RWPE2 (cell line): ENCODE measurements at regions not wholly inside any gene's neighbourhood (a gene's known extent, or its start where the extent isn't known, plus 50 kb on each side); places are given as distances from the start of the nearest gene placed in this dataset.

Experiments
- ATAC-seq: fragments of 200-7000 bp; cut with Tn5 transposase; 3 replicates; pipeline ENCODE4 v1.9.1; 2021; ENCODE audit warnings: low read depth
- DNase-seq: peaks from one replicate; pipeline ENCODE4 v3.0.0-alpha.2; 2020; ENCODE audit warnings: low spot score
- H3K27ac ChIP-seq: fragments of 450-650 bp; 2 replicates; pipeline ENCODE4 v1.5.1; 2017; ENCODE audit warnings: mild to moderate bottlenecking; ENCODE audit not compliant: poor library complexity, severe bottlenecking
- H3K27me3 ChIP-seq: fragments of 250-450 bp; sonication (Bioruptor Pico); 2 replicates; pipeline ENCODE4 v1.5.1; 2021; ENCODE audit warnings: mild to moderate bottlenecking, moderate library complexity; ENCODE audit not compliant: insufficient read depth, poor library complexity, severe bottlenecking
- H3K36me3 ChIP-seq: fragments of 250-450 bp; sonication (Bioruptor Pico); 2 replicates; pipeline ENCODE4 v1.5.1; 2020; ENCODE audit warnings: low read depth, mild to moderate bottlenecking, moderate library complexity
- H3K4me1 ChIP-seq: fragments of 250-450 bp; sonication (Bioruptor Pico); 2 replicates; pipeline ENCODE4 v1.5.1; 2021; ENCODE audit warnings: mild to moderate bottlenecking, moderate library complexity; ENCODE audit not compliant: insufficient read depth, poor library complexity, severe bottlenecking
- H3K4me3 ChIP-seq: fragments of 250-450 bp; sonication (Bioruptor Pico); 2 replicates; pipeline ENCODE4 v1.5.1; 2021; ENCODE audit warnings: mild to moderate bottlenecking, moderate library complexity; ENCODE audit not compliant: severe bottlenecking
- H3K9me3 ChIP-seq: fragments of 250-450 bp; sonication (Bioruptor Pico); 2 replicates; pipeline ENCODE4 v1.5.1; 2021; ENCODE audit warnings: mild to moderate bottlenecking, moderate library complexity; ENCODE audit not compliant: severe bottlenecking
- CTCF ChIP-seq: fragments of 450-650 bp; IDR thresholded peaks from one replicate; pipeline ENCODE4 v1.5.1; 2017; ENCODE audit warnings: mild to moderate bottlenecking, moderate library complexity; ENCODE audit not compliant: poor library complexity, severe bottlenecking

GRCh38 chr17:37825851-37826250, 81.0 kb upstream of the HNF1B start:
- no peaks in the 10 kb centered on the region for H3K36me3 ChIP-seq
- H3K4me1 ChIP-seq, result peaks cover 13% of the 10 kb centered on the region
- H3K4me3 ChIP-seq, result no peak overlapping the region
- no peak overlapping the region for H3K27ac ChIP-seq
- ATAC-seq (no peak), DNase-seq (no peak)
- TF ChIP-seq CTCF, result no peak
- no peaks in the 10 kb centered on the region for H3K27me3 ChIP-seq
- no peaks in the 10 kb centered on the region for H3K9me3 ChIP-seq

- H3K27ac ChIP-seq, result peak overlapping the region; percentile 64
- no peak for TF ChIP-seq CTCF
- no peak overlapping the region for H3K4me3 ChIP-seq
- ATAC-seq (peak; percentile 99), DNase-seq (peak; percentile 76)
- peaks cover 13% of the 10 kb centered on the region for H3K4me1 ChIP-seq
- no peaks in the 10 kb centered on the region for H3K27me3 ChIP-seq
- no peaks in the 10 kb centered on the region for H3K36me3 ChIP-seq
- H3K9me3 ChIP-seq, result no peaks in the 10 kb centered on the region
Measured at GRCh38 chr17:37824534-37825485, 80.0 kb upstream of the HNF1B start.

GRCh38 chr17:37823996-37824395, 79.1 kb upstream of the HNF1B start:
- Histone ChIP-seq H3K36me3 (no peaks in the 10 kb centered on the region), H3K27me3 (no peaks in the 10 kb centered on the region), H3K4me3 (no peak overlapping the region), H3K9me3 (no peaks in the 10 kb centered on the region), H3K27ac (peak overlapping the region; percentile 64), H3K4me1 (peaks cover 13% of the 10 kb centered on the region)
- ATAC-seq (no peak), DNase-seq (no peak)
- TF ChIP-seq CTCF, result no peak

GRCh38 chr17:37820995-37821713, 76.3 kb upstream of the HNF1B start:
- H3K27ac ChIP-seq, result no peak overlapping the region
- H3K9me3 ChIP-seq, result no peaks in the 10 kb centered on the region
- peaks cover 13% of the 10 kb centered on the region for H3K4me1 ChIP-seq
- DNase-seq (no peak), ATAC-seq (no peak)
- H3K36me3 ChIP-seq, result no peaks in the 10 kb centered on the region
- no peak for TF ChIP-seq CTCF
- H3K4me3 ChIP-seq, result no peak overlapping the region
- H3K27me3 ChIP-seq, result no peaks in the 10 kb centered on the region
